Adrenal gland (tissue), 9 donors: ENCODE measurements at regions not wholly inside any gene's neighbourhood (a gene's known extent, or its start where the extent isn't known, plus 50 kb on each side); places are given as distances from the start of the nearest gene placed in this dataset.

ENCODE experiments used
- DNase-seq, 7 donors: peaks; one replicate each; pipeline ENCODE4 v3.0.0-alpha.2; 2019 to 2020
- H3K27ac ChIP-seq, 5 donors: fragments of 200-600 bp; sonication (generic) in 4 of 5; 1 replicate in 3 of 5; 2 replicates in 2 of 5; pipeline versions ENCODE4 v1.5.1 to v1.8.0; 2016 to 2020; ENCODE audit warnings: mild to moderate bottlenecking in 1 of 5
- H3K27me3 ChIP-seq: fragments of 200-600 bp; 2 replicates; pipeline ENCODE4 v1.8.0; 2021
- H3K36me3 ChIP-seq, 2 donors: fragments of 200-600 bp; replicated peaks in 1 of 2; 1 replicate in 1 of 2; 2 replicates in 1 of 2; pipeline versions ENCODE4 v1.5.1 to v1.8.0; 2018 to 2022
- H3K4me1 ChIP-seq, 2 donors: fragments of 200-600 bp; replicated peaks in 1 of 2; 1 replicate in 1 of 2; 2 replicates in 1 of 2; pipeline versions ENCODE4 v1.5.1 to v1.8.0; 2018 to 2021
- H3K4me3 ChIP-seq, 4 donors: fragments of 200-600 bp; sonication (generic) in 3 of 4; one replicate each; pipeline ENCODE4 v1.5.1; 2016 to 2018
- H3K9me3 ChIP-seq, 3 donors: fragments of 200-600 bp; sonication (generic) in 1 of 3; replicated peaks in 1 of 3; 1 replicate in 2 of 3; 2 replicates in 1 of 3; pipeline versions ENCODE4 v1.5.1 to v1.8.0; 2016 to 2021
- POLR2A ChIP-seq, 2 donors: fragments of 450-650 bp; IDR thresholded peaks; one replicate each; pipeline ENCODE4 v1.6.1; 2017; ENCODE audit warnings: antibody characterized with exemption in 2 of 2, mild to moderate bottlenecking in 2 of 2, moderate library complexity in 1 of 2
- WGBS, 4 donors: extraction: QIAGEN DNeasy Blood & Tissue Kit in 2 of 4; methylation state at CpG; one replicate each; pipeline versions ENCODE4 v1.1.5 to v1.1.7; 2013 to 2017; 5-methylcytosine and 5-hydroxymethylcytosine counted together
- intact Hi-C, 2 donors: fragments of 100-400 bp; cut with DNase I; formaldehyde crosslinking; loops; one replicate each; pipeline versions ENCODE4 v1.14.1 to v1.15.0; 2022 to 2023
- TF ChIP-seq, protein P1 (sequence below), 6 experiments: fragments of 450-650 bp in 4 of 6; fragments of 200-600 bp in 2 of 6; sonication (generic) in 1 of 6; IDR thresholded peaks; 1 replicate in 5 of 6; 2 replicates in 1 of 6; pipeline versions ENCODE4 v1.5.1 to v1.8.0; 2016 to 2021; ENCODE audit warnings: antibody characterized with exemption in 6 of 6, mild to moderate bottlenecking in 2 of 6, moderate library complexity in 1 of 6
- donor health status: healthy with polysubstance abuse.
- donor health status: Bipolar disorder and iron deficiency.
- donor health status: DM: yes; HTN: yes; CAD: no.
- donor health status: DM: no; HTN: no; CAD: no.
- donor health status: DM: no; HTN: no; CAD: no.

DNA sequence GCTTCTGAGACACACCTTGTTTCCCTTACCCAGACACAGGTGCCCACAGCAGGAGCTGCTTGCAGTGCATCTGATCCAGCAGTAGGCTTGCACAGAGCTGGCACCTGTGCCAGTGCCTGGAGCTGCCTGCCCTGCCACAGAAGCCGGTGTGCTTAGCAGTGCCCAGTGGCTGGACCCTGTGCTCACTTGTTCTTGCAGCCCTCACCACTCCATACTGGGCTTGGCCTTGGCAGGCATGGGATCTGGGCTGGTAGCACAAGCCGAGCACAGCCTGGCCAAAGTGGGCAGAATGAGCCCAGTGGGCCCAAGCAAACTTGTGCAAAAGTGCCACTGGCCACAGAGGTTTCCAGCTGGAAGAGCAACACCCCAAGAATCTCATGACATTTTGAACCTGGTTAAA lies 1950.4 kb downstream of the SUCLG1 start:
- TF ChIP-seq POLR2A (IDR thresholded peaks at IDR 0.05), result no peak
- TF ChIP-seq, protein P1, sequence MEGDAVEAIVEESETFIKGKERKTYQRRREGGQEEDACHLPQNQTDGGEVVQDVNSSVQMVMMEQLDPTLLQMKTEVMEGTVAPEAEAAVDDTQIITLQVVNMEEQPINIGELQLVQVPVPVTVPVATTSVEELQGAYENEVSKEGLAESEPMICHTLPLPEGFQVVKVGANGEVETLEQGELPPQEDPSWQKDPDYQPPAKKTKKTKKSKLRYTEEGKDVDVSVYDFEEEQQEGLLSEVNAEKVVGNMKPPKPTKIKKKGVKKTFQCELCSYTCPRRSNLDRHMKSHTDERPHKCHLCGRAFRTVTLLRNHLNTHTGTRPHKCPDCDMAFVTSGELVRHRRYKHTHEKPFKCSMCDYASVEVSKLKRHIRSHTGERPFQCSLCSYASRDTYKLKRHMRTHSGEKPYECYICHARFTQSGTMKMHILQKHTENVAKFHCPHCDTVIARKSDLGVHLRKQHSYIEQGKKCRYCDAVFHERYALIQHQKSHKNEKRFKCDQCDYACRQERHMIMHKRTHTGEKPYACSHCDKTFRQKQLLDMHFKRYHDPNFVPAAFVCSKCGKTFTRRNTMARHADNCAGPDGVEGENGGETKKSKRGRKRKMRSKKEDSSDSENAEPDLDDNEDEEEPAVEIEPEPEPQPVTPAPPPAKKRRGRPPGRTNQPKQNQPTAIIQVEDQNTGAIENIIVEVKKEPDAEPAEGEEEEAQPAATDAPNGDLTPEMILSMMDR (IDR thresholded peaks at IDR 0.05), result no peak
- H3K9me3 ChIP-seq, result no peaks in the 10 kb centered on the region
- 40 to 90% (median 85%) methylated on average over 1 to 2 of the region's 2 CpGs for WGBS, 4 donors
- H3K4me3 ChIP-seq, result no peak overlapping the region
- H3K27ac ChIP-seq, result no peak overlapping the region
- no peak for DNase-seq
- no peaks in the 10 kb centered on the region for H3K4me1 ChIP-seq
- H3K27me3 ChIP-seq, result no peaks in the 10 kb centered on the region
- no peaks in the 10 kb centered on the region for H3K36me3 ChIP-seq
- intact Hi-C loops, result no loop called here

DNA sequence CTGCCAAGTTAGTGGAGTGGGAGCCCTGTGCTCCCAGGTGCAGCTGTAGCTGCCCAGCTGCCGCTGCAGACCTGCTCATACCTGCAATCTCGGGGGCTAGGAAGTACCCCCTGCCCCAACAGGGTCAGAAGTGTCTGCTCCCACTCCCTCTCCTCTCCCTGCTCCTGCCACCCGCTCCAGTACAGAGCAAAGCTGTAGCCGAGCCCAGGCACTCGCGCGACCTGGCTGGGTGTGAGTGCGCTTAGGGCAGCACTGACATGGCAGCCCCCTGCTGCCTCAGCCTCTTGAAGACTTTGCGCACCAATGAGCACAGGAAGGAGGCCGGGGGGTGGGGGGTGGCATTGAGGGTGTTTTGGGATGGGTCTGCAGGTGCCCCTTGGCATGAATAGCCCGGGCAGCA lies 1951.4 kb downstream of the SUCLG1 start:
- TF ChIP-seq, protein P1 (IDR thresholded peaks at IDR 0.05), result no peak
- TF ChIP-seq POLR2A (IDR thresholded peaks at IDR 0.05), result no peak
- DNase-seq, result no peak
- Histone ChIP-seq H3K27me3 (no peaks in the 10 kb centered on the region), H3K27ac (no peak overlapping the region), H3K36me3 (no peaks in the 10 kb centered on the region), H3K4me1 (no peaks in the 10 kb centered on the region), H3K4me3 (no peak overlapping the region), H3K9me3 (no peaks in the 10 kb centered on the region)
- WGBS, 4 donors, result 81 to 93% (median 88%) methylated on average over 4 to 11 of the region's 11 CpGs
- intact Hi-C loops, result no loop called here

DNA sequence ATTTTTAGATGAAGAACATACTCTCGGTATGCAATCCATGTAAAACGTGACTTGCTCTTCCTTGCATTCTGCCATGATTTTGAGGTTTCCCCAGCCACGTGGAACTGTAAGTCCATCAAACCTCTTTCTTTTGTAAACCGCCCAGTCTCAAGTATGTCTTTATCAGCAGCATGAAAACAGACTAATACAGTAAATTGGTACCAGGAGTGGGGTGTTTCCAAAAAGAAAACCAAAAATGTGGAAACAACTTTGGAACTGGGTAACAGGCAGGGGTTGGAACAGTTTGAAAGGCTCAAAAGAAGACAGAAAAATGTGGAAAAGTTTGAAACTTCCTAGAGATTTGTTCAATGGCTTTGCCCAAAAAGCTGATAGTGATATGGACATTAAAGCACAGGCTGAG lies 1957.9 kb downstream of the SUCLG1 start:
- TF ChIP-seq, protein P1 (IDR thresholded peaks at IDR 0.05), result no peak
- TF ChIP-seq POLR2A (IDR thresholded peaks at IDR 0.05), result no peak
- intact Hi-C loops, result no loop called here
- DNase-seq, result no peak
- Histone ChIP-seq H3K4me1 (no peaks in the 10 kb centered on the region), H3K9me3 (no peaks in the 10 kb centered on the region), H3K27ac (no peak overlapping the region), H3K36me3 (no peaks in the 10 kb centered on the region), H3K27me3 (no peaks in the 10 kb centered on the region), H3K4me3 (no peak overlapping the region)
- WGBS, 4 donors, result 79 to 86% (median 80%) methylated on average over 4 of the region's 4 CpGs

DNA sequence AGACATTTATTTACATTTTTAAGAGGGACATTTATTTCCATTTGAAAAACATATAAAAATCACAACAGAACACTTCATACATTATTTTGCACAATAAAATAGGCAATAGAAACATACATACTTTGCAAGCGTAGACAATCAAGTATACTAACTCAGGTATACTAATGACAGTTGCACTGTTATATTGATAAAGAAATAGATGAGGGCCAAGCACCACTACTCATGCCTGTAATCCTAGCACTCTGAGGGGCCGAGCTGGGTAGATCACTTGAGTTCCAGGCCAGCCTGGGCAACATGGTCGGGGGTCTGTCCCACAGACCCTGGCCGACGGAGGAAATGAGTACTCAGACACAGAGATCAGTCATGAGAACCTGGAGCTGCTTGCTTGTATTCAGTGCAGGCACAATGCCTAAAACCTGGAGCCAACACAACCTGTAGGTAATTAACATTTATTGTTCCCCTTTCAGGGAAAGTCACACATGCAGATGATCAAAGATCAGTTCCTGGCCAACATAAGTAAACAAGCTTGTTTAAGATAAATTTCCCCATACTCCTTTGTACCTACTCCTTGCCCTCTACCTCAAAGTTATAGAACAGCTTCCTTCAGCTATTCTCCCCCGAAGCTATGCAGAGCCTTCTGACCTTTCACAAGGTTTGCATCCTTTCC lies 1960.2 kb downstream of the SUCLG1 start:
- Histone ChIP-seq H3K36me3 (no peaks in the 10 kb centered on the region), H3K4me3 (no peak overlapping the region), H3K4me1 (no peaks in the 10 kb centered on the region), H3K27me3 (no peaks in the 10 kb centered on the region), H3K9me3 (no peaks in the 10 kb centered on the region), H3K27ac (no peak overlapping the region)
- intact Hi-C loops, result no loop called here
- no peak for TF ChIP-seq POLR2A (IDR thresholded peaks at IDR 0.05)
- TF ChIP-seq, protein P1 (IDR thresholded peaks at IDR 0.05), result no peak
- DNase-seq, result no peak
- 67 to 73% (median 70%) methylated on average over 4 to 6 of the region's 6 CpGs for whole genome bisulfite sequencing, 4 donors
